NCI-H1436 treated with DMSO at 0.1 percent for 48 hours (cell line): ENCODE measurements at regions not wholly inside any gene's neighbourhood (a gene's known extent, or its start where the extent isn't known, plus 50 kb on each side); places are given as distances from the start of the nearest gene placed in this dataset.

Experiments
- DNase-seq: peaks from one replicate; lab custom pipeline; 2025; lab: John Stamatoyannopoulos, UW

DNA sequence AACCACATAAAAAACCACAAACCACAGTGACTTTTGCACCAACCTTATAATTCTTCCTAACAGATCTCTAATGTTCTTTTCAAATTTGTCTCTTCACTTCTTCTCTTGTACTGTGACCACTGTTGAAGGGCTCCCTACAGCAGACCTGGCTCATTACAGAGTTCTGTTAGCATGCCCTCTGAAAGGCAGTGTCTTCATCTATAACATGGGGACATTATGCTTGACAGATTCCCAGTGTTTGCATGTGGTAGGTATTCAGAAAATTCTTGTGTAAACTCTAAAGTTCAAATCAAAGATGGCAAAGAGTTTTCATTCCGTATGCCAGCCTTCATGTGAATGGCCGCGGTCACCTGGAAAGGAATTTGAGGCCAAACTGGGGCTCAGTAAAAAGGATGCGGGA is 182.6 kb downstream of the DHX35 start:
- no peak for DNase-seq

DNA sequence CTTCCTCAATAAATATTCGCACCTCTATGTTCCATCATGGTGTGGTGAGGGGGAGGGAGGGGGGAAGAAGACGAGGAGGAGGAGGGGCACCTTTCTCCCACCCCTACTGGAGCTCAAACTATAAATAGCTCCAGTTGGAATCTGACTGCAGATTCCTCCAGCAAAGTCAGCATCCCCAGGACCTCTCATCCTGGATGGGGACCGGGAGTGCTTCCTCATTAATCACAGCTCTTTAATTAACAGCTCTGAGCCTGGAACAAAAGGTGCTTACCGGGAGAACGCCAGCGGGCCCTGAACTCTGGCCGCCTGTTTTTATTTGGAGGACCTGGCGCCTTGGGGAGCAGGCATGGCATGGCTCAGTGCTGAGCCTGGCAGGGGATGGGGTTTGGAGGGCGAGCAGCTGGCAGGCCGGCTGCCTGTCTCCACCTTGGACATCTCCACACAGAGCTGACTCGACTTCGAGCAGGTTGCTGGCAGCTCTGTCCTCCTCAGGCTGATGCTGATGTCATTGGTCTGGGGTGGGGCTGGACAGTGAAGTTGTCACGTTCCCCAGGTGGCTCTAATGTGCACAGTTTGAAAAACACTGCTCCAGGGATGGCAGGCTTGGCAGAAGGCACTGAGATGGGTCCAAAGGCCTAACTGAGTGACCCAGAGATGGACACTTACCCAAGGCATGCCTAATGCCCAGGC is 180.4 kb downstream of the DHX35 start:
- DNase-seq: no peak

GRCh38 chr20:39137299-39137698 is 175.2 kb downstream of the DHX35 start:
- no peak for DNase-seq

- no peak for DNase-seq
These were observed 174.7 kb downstream of the DHX35 start for GRCh38 chr20:39136798-39137197.

DNA sequence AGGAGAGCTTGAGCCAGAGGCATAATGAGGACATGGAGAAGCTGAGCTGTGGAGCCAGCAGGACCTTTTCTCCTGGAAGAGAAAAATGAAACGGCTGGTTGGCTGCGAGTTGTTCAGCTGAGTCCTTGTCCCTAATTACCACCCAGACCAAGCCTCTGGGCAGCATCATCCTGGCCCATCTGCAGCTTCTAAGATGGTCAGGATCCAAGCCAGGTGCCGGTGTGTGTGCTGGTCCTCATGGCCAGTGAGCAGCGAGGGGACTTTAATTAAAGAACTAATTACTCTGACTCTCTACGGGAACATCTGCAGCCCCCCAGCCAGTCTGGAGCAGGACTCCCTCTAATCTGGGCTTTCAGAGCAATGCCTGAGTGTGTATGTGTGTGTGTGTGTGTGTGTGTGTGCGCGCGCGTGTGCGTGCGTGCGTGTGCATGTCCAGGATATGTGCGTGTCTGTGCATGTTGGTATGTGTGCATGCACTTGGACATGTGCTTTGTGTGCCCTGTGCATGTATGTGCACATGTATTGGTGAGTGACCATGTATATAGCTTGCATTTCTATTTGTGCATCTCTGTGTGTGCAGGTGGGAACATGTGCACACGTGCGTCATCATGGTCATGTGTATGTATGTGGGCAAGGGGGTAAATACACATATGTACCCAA is 173.9 kb downstream of the DHX35 start:
- no peak for DNase-seq

GRCh38 chr20:39133201-39133600 is 171.1 kb downstream of the DHX35 start:
- DNase-seq: no peak

- no peak for DNase-seq
These were observed 170.4 kb downstream of the DHX35 start for GRCh38 chr20:39132511-39132910.

- no peak for DNase-seq
These were observed 169.9 kb downstream of the DHX35 start for GRCh38 chr20:39132093-39132492.

GRCh38 chr20:39130627-39131026 is 168.5 kb downstream of the DHX35 start:
- DNase-seq: no peak

GRCh38 chr20:39129523-39129922 is 167.4 kb downstream of the DHX35 start:
- no peak for DNase-seq

GRCh38 chr20:39124064-39124463 is 161.9 kb downstream of the DHX35 start:
- DNase-seq: no peak

GRCh38 chr20:39123185-39123557 is 161.0 kb downstream of the DHX35 start:
- DNase-seq: no peak

DNA sequence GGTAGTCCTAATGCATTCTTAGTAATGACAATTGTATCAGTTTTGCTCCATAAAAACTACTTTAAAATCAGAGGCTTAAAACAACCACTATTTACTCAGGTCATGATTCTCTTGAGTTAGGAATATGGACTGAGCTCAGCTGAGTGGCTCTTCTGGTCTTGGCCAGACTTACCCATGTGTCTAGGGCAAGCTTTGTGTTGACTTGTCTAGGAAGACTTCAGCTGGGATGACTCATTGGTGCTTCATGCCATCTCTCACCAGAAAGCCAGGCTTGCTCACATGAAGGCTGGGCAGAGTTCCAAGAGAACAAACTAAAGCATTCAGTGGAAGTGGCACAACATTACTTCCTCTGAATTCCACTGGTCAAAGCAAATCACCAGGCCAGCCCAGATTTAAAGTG is 155.3 kb downstream of the DHX35 start:
- DNase-seq: no peak

DNA sequence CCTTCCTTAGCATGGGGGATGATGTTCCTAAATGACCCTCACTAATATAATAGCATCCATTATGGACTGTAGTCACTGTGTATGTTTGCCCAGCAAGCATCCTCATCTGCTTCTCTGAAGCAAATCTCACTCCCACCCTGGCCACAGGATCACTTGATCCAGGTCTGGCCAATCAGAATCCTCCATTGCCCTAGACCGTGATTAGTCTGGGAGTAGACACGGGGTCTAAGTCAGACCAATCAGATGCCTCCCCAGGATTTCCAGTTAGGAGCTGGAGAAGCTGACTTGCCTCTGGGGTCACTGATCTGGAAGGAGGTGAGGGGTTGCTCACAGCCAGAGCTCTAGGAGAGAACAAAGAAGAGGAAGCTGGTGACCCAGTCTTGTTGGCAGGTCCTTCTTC is 153.9 kb downstream of the DHX35 start:
- DNase-seq: no peak

GRCh38 chr20:39112178-39112743 is 150.1 kb downstream of the DHX35 start:
- no peak for DNase-seq

- DNase-seq: no peak
These were observed 149.4 kb downstream of the DHX35 start for GRCh38 chr20:39111359-39112177.

- DNase-seq: no peak
These were observed 148.6 kb downstream of the DHX35 start for GRCh38 chr20:39110819-39111136.

- DNase-seq: no peak
These were observed 148.0 kb downstream of the DHX35 start for GRCh38 chr20:39109933-39110818.

- DNase-seq: no peak
These were observed 146.6 kb downstream of the DHX35 start for GRCh38 chr20:39108746-39109145.

- no peak for DNase-seq
These were observed 145.6 kb downstream of the DHX35 start for GRCh38 chr20:39107741-39108140.

DNA sequence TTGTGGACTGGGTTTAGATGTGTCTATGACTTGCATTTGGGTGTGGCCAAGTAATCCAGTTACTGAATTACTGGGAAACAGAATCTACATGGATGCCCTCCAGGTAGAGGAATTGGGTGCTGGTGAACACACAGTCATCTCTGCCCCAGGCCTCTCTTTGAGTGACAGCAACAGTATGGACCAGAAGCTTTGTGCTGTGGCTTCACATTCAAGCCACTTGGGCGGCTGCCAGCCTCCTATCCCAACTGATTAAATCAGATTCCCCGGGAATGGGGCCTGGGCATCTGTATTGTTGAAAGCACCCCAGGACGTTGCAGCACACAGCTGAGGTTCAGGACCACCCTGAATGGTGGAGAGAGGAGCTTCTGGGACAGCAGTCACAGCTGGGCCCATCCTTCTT is 144.6 kb downstream of the DHX35 start:
- DNase-seq: no peak

DNA sequence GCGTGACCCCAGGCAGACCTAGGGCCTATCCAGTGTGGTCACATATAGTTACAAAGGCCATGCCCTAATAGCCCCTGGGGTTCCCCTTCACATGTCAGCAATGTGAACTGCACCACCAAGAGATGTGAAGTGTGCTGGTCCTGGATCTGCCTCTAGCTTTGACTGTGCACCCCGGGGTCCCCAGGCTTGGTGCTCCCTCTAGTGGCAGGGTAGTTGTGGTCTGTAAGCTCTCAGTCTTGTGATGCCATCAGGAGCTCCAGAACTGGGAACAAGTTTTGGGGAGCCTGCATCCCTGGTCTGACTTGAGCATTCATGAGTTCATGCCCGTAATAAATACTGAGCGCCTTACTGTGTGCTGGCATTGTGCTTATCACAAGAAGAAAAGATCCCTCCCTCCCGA is 143.4 kb downstream of the DHX35 start:
- no peak for DNase-seq
